OCI-LY1 (cell line): ENCODE measurements at regions not wholly inside any gene's neighbourhood (a gene's known extent, or its start where the extent isn't known, plus 50 kb on each side); places are given as distances from the start of the nearest gene placed in this dataset.

Source experiments
- CTCF ChIP-seq: fragments of 200-600 bp; sonication (generic), shearing (Covaris generic); IDR thresholded peaks from 2 replicates; pipeline ENCODE4 v1.5.1; 2017; ENCODE audit warnings: mild to moderate bottlenecking, antibody characterized with exemption, low read length, moderate library complexity, mixed read lengths
- EZH2 ChIP-seq: fragments of 200-600 bp; sonication (generic), shearing (Covaris generic); IDR thresholded peaks from 2 replicates; pipeline ENCODE4 v1.8.0; 2017; ENCODE audit warnings: borderline replicate concordance, mixed run types, mild to moderate bottlenecking, antibody characterized with exemption, low read length, moderate library complexity, mixed read lengths

GRCh38 chr4:28358606-28359005, 1498.0 kb downstream of the STIM2 start:
- TF ChIP-seq CTCF (no peak), EZH2 (no peak)
